Spleen (tissue), 7 donors: ENCODE measurements at regions not wholly inside any gene's neighbourhood (a gene's known extent, or its start where the extent isn't known, plus 50 kb on each side); places are given as distances from the start of the nearest gene placed in this dataset.

Experiments
- POLR2AphosphoS5 ChIP-seq, 3 donors: sonication (generic); formaldehyde crosslinking; IDR thresholded peaks; one replicate each; pipeline ENCODE4 v1.5.1; 2017; ENCODE audit warnings: antibody characterized with exemption in 3 of 3
- TF ChIP-seq, protein P1 (sequence below), 11 experiments: fragments of 200-600 bp in 7 of 11; fragments of 450-650 bp in 4 of 11; sonication (generic) in 4 of 11; IDR thresholded peaks in 8 of 11; conservative IDR thresholded peaks in 3 of 11; 1 replicate in 7 of 11; 2 replicates in 4 of 11; pipeline versions ENCODE4 v1.4.0 to v1.8.0; 2016 to 2021; ENCODE audit warnings: antibody characterized with exemption in 11 of 11, inconsistent platforms in 4 of 11, mild to moderate bottlenecking in 1 of 11
- donor health status: DM: no; HTN: no; CAD: no; lungs with moderate emphysema.
- donor health status: DM: no; HTN: no; CAD: no.
- donor health status: DM: no; HTN: no; CAD: no.

GRCh38 chr1:178575611-178576361 lies 62.9 kb downstream of the TEX35 start:
- TF ChIP-seq, protein P1, sequence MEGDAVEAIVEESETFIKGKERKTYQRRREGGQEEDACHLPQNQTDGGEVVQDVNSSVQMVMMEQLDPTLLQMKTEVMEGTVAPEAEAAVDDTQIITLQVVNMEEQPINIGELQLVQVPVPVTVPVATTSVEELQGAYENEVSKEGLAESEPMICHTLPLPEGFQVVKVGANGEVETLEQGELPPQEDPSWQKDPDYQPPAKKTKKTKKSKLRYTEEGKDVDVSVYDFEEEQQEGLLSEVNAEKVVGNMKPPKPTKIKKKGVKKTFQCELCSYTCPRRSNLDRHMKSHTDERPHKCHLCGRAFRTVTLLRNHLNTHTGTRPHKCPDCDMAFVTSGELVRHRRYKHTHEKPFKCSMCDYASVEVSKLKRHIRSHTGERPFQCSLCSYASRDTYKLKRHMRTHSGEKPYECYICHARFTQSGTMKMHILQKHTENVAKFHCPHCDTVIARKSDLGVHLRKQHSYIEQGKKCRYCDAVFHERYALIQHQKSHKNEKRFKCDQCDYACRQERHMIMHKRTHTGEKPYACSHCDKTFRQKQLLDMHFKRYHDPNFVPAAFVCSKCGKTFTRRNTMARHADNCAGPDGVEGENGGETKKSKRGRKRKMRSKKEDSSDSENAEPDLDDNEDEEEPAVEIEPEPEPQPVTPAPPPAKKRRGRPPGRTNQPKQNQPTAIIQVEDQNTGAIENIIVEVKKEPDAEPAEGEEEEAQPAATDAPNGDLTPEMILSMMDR (IDR thresholded peaks at IDR 0.05 in 8 of 11, conservative IDR thresholded peaks at IDR 0.05 in 3 of 11) = no peak
- TF ChIP-seq POLR2AphosphoS5 (IDR thresholded peaks at IDR 0.05) = peak in 1 of 3 donors; percentile 54
